GM18907 (cell line): ENCODE measurements at regions not wholly inside any gene's neighbourhood (a gene's known extent, or its start where the extent isn't known, plus 50 kb on each side); places are given as distances from the start of the nearest gene placed in this dataset.

ENCODE experiments used
- ATAC-seq: cut with Tn5 transposase; IDR thresholded peaks from one replicate; pipeline ENCODE4 v1.9.1; 2021; ENCODE audit warnings: mild to moderate bottlenecking, moderate library complexity; ENCODE audit not compliant: unreplicated experiment

DNA sequence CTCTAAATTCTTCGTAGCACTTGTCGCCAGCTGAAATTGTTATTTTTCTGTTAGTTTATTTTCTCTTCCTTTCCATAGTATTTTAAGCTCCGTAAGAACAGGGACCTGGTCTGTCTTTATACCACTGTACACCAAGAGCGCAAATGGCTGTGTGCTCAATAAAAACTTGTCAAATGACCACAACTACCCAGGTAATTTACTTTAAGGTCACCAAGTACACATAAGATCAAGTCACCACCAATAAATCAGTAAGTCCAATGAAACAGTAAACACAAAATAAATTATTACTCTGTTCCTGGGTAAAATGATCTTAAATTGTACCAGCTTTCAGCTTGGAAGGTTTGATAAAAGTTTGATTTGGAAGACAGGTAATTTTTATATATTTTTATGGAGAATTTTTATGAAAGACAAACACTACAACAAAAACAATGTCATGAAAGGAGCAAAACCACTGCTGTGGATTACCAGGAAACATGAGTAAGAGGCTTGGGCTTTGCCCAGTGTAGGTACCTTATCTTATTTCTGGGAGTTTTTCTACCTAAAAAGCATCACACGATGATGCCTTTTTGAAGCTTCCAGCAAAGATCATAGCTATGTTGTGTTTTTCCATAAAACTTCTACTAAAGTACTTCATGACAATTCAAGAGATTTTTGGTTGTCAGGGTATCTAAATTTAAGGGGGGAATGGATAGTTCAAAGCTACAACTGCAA, 406.8 kb downstream of the SHQ1 start:
- no peak for ATAC-seq

DNA sequence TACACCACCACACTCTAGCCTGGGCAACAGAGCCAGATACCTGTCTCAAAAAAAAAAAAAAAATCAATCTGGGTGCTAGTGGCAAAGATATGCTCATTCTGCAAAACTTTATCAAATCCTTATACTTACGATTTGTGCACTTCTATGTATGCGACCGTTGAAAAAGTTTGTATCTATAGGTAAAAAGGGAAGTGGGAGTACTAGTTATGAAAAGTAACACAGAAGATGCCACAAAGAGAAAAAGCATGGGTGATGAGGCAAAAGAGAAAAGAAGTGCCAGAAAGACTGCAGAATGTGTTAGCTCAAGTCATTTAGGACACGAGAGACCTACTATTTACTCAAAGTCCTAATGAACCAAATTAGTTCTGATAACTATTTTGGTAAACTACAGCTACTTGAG, 407.8 kb downstream of the SHQ1 start:
- ATAC-seq, result peak; percentile 45

DNA sequence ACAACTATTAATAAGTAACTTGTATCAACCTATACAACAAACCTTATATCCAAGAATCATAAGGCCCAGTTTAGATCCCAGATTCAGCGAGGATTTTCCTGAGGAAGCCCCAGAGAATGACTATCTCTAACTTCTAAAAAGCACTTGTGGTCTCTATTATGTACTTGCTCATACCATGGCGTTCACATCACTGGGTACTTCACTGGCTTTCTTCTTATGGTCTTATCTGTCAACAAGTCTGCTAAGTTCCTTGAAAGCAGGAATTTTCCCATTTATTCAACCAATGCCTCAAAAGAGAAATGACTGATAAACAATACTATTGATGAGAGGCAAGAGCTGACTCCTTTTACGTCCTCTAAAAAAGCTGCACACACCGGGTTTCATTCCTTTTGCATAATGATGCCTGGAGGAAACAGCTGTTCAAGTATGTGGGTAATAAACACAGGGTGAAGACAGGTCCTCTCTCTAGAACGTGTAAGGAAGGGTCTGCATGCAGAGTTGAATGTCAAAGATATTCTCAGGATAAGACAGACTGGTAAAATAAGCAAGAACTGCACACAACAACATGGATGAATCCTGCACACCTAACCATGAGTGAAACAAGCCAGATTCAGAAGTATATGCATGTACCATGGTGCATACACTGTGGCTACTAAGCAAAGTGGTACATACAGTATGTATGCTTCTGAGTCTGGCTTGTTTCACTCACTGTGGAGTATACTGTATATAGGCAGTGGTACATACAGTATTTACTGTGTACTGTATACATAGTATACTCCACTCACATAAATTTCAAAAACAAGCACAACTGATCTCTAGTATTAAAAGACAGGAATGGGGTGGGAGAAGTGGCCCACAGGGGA, 408.7 kb downstream of the SHQ1 start:
- ATAC-seq, result peak; percentile 56

DNA sequence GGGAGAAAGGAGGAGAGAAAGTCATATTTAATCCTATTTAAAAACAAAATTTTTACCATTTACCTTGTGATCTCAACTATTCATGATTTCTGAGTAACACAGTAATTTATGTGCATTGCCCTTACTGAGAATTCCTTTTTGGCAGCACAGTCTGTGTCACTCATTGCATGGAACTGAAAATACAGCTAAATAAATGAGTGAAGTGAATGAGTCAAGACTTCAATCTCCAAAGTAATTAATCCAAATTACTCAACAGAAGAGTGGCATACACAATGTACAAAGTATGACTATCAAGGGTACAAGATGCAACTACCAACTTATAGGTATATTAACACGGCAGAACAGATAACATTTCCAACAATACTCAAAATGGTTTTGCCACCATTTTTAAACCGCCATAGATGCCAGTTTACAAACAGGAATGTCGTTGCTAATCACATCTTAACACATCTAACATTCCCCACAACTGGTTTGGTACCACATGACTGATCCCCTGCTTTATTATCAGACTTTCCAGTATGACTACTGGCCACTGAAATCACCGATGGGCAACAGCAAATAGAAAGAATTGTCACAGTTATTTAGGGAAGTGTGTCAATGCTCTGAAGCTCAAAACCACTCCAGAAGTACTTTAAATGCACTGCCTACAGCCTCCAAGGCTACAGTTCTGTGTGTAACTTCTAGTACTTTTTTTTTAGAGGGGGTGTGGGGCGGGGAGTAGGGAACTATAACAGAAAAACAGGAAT, 410.4 kb downstream of the SHQ1 start:
- ATAC-seq, result no peak

DNA sequence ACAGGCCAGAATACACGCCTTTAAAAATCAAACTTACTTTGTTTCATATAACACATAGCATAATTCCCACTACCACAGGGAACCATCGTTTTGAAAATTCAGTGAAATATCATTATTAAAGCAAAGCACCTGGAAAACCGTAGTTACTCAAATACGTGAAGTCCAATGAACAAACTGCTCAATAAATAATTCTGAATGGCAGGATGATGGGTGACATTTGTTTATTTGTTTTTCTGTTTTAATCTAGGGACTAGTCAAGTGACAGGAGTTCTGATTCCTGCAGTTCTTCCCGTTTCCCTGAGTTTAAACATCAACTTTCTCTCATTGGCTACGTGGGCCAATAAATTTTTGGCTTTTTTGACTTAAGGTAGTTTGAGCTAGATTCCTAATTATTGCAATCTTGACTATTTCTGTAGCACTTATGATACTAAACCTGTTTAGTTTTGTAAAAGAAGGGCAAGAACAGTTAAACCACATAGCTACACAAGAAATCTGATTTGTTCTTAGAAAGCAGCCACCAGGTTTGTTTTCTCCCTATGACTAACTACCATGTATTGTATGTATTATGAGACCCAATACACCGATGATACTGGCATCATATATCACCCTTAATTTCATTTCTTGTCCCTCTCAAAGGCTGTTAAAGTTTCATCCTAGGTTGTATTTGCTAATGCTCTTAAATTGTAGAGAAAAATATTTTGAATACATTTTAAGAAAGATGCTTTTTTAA, 411.2 kb downstream of the SHQ1 start:
- no peak for ATAC-seq

DNA sequence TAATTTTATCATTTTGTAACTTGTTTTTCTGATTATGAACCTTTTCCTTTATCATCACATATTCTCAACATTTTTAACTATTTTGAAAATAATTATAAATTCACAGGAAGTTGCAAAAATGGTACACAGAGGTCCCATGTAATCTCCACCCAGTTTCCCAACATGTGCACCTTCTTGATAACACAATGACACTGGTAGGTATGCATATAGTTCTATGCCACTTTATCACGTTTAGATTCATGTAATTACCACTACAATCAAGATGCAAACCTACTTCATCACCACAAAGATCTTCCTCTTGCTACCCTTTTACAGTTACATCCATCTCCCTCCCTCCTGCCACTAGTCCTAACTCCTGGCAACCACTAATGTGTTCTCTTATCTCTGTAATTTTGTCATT, 413.9 kb downstream of the SHQ1 start:
- no peak for ATAC-seq

DNA sequence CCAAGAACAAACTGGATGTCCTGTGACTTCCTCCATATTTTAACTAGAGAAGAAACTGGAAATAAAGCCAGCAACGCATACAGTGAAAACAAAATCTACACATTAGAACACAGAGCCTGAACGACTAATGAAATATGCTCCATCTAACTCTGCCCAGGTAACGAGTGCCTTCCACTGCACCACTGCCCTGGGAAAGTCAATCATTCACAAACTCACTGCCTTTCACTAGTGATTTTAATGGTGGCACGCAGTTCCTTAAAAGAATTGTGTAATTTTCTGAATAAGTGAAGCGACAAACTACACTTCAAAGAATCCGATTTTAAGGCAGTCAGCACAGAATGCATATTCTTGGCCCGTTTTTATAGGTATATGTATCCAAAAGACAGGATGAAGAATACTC, 416.0 kb downstream of the SHQ1 start:
- ATAC-seq, result no peak

DNA sequence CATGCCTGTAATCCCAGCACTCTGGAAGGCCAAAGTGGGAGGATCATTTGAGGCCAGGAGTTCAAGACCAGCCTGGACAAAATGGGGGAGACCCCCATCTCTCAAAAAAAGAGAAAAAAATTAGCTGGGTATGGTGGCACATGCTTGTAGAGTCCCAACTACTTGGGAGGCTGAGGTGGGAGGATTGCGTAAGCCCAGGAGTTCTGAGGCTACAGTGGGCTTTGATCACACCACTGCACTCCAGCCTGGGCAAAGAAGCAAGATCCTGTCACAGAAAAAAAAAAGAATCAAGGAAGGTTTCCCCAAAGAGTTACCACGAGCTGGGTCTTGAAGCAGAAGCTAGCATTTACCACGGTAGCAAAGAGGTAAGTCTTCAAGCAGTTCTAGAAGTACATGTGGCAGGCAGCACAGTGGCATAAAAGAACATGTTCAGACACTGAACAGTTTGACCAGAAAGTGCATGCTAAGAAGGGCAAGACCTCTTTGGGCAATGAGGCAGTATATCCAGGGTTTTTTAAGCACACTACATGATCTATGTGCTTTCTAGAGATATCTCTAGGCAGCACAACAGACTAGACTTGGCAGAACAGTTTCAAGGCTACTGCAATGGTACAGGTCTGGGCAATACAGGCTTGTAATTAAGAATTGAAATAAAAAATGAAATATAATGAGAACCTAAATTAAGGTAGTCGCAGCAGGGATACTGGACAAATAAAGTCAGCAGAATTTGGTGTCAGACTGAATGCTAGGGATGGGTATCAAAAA, 418.5 kb downstream of the SHQ1 start:
- ATAC-seq, result no peak

DNA sequence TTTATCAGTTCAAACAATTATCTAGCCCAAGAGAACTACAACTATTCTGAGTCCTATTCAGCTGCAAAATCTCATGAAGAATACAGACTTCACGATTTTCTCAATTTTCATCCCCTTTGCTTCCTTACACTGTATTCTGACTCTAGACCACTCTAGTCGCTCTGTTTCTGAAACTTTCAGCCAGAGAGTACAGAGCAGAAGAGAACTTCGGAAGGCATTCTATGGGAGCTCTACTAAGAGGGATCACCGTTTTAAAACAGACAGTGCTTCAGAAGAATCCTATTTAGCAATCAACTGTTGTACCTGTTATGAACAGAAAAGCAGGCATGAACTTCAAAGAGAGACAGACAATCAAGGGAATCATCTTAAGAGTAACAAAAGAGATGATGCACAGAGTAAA, 419.4 kb downstream of the SHQ1 start:
- ATAC-seq, result no peak

DNA sequence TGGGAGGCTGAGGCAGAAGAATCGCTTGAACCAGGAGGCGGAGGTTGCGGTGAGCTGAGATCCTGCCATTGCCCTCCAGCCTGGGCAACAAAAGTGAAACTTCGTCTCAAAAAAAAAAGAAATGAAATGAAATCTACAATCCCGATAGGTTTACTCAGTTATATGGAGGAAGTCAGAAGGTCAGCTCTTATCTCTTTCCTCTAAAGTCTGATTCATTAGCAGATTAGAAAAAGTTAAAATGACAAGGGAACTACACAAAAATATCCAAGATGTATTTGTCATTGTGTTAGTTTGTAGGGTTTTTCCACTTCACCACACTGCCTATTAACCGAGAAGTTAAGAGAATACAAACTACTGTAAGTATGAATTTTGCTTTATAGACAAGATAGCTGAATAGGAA, 420.6 kb downstream of the SHQ1 start:
- ATAC-seq, result no peak

DNA sequence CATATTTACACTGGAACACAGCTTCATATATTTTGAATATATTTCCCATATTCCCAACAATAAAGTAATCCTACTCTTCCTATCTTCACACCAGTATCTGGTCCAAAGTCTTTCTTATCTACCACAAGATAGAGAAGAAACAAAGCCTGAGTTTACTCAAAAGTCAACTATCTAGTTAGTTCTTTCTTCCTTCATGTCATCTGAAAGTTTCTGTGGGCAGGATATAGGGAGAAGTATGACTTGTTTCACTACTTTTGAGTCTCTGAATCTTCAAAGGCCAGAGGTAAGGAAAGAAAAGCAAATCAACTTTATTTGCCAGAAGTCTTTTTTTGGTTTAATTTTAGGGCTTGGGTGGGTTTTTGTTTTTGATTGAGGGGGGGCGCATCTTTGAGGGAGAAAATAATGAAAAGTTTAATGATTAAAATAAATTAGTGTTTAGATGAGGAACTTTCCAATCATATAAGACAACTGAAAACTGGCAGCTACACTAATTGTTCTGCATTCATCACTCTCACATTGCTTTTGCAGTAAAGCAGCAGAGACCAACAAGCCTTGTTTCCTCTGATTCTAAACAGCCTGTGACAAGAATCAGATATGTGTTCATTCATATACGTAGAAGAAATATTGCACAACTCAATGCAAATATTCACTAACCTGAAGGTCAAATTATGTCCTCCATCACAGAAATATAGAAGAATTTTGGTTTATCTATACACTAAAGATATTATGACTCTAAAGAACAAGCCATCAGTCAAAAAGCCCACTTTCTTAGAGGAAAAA, 421.4 kb downstream of the SHQ1 start:
- ATAC-seq, result peak; percentile 71

DNA sequence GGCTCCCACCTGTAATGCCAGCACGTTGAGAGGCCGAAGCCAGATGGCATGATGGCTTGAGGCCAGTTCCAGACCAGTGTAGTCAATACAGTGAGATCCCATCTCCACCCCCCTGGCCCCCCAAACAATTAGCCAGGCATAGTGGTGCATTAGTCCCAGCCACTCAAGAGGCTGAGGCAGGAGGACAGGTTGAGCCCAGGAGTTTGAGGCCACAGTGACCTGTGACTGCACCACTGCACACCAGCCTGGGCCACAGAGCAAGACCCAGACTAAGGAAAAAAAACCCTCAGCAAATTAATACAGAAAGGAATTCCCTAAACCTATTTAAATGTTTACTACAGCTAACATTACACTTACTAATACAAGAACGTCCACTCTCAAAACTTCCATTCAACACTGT, 424.6 kb downstream of the SHQ1 start:
- ATAC-seq, result no peak

DNA sequence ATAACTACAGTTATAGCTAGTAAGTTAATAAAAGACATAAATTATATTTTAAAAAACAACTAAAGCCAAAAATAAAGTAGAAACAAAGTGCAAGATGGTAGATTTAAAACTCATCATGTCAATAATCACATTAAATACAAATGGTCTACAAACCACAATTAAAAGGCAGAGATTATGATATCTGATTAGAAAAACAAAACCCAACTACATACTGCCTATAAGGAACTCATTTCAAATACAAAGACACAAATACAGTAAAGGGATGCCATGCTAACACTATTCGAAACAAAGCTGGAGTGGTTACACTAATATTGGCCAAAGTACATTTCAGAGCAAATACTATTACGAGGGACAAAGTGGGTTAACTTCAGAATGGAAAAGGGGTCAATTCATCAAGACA, 426.5 kb downstream of the SHQ1 start:
- ATAC-seq, result no peak

DNA sequence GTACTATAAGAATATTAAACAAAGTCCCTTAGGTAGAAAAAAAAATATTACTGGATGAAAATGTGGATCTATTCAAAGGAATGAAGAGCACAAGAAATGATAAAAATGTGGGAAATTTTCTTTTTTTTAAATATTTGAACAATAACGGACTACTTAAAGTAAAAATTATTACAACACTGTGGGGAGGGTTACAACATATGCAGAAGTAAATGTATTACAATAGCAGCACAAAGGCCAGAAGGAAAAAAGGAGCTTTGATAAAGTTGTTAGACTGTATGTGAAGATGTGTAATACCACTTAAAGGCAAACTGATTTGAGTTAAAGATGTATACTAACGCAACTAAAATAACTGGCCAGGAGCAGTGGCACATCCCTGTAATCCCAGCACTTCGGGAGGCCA, 427.1 kb downstream of the SHQ1 start:
- ATAC-seq, result no peak

DNA sequence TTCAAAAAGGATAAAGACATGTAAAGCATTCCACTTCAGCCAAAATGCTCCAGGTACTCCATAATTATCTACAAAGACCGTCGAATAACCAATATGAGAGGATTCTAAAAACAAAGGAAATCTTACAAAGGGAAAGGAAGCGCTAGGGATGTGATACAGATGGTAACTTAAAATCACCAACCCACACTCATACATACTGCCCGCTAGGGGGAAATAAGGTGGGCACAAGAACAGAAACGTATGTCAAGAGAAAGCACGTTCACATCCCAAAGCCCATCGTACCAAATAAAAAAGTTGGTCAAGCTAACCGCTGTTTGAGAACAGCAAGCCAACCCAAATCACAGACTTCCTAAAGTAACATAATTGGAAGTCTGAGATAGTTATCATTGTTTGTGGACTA, 429.4 kb downstream of the SHQ1 start:
- ATAC-seq, result no peak

DNA sequence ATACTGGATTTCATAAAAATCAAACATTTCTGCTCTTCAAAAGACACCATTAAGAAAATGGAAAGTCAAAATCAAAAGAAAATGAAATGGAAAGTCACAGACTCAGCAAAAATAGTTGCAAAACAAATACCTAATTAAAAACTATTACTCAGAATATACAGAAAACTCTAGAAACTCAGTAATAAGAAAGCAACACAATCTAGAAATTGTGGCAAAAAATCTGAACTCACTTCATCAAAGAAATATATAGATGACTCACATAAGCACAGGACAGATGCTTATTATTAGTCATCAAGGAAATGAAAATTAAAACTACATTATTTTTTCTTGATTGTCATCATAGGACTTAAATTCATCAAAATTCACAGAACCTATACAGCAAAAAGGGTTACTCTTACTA, 430.0 kb downstream of the SHQ1 start:
- ATAC-seq, result no peak

DNA sequence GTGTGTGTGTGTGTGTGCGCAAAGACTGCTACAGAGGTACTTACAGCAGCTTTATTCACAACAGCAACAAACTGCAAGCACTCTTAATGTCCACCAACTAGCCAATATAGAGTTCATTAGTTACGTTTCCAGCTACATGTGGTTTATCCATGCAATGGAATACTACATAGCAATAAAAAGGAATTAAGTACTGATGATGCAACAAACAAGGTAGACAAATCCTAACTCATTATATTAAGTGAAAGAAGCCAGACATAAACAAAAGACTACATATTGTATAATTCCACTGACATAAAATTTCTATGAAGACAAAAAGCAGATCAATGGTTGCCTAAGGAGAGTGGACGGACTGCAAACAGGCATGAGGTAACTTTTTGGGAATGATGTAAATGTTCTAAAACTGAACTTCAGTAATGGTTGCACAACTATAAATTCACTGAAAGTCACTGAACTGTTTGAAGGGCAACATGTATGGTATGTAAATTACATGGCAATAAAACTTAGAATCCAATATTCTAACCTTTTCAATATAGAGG, 433.7 kb downstream of the SHQ1 start:
- no peak for ATAC-seq

DNA sequence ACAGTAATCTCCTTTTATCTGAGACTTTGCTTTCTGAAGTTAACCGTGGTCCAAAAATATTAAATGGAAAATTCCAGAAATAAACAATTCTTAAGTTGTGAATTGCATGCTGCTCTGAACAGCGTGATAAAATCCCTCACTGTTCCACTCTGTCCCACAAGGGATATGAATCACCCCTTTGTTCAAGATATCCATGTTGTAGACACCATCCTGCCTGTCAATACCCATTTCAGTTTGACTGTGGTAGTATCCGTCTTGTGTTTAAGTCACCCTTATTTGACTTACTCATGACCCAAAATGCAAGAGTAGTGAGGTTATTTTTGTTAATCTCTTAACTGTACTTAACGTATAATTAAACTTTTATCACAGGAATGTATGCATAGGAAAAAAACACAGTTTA, 435.0 kb downstream of the SHQ1 start:
- no peak for ATAC-seq

DNA sequence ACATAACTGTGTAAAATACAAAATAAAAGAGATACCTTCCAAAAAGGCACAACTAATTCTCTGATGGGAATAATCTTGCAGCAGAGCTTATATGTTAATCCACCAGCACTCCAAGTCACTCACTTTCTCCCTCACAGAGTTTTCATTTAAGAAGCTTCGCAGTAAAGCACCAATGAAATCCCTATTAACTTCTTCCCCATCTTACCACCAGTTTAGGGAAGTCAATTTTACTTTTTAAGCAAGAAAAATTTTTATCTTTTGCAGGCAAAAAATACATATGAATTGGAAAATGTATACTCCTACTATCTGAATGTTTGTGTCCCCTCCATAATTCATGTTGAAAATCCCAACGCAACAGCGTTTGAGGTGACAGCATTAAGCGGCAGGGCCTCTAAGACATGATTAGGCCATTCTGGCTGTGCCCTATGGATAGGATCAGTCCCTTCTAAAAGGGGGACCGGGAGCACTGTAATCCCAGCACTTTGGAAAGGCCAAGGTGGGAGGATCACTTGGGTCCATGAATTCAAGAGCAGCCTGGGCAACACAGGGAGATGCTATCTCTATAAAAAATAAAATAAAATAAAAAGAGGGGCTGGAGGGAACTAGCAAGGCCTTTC, 435.8 kb downstream of the SHQ1 start:
- ATAC-seq, result no peak
